ENCODE measurements at regions not wholly inside any gene's neighbourhood (a gene's known extent, or its start where the extent isn't known, plus 50 kb on each side); places are given as distances from the start of the nearest gene placed in this dataset.

DNA sequence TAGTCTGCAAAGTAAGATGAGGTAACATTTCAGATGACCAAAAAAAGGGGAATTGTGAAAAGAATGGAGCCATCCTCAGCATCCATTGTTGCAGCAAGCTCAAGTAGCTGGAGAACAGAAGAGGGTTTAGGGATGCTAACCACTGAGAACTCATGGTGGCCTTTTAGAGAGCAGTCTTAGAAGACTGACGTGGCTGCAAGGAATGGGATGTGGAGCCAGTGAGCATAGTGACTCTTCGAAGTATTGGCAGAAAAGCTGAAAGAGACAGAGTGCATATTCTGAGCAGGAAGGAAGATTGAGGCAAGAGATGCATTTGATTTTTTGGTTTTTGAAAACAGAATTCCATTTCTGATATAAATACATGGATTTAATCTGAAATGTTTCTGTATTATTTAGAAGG, 151.2 kb downstream of the UBE2E3 start:
- H2AFZ ChIP-seq (ENCODE audit: low read depth, low read length), result peak overlapping the region; percentile 47; the same call in 1 of the 2 replicates

DNA sequence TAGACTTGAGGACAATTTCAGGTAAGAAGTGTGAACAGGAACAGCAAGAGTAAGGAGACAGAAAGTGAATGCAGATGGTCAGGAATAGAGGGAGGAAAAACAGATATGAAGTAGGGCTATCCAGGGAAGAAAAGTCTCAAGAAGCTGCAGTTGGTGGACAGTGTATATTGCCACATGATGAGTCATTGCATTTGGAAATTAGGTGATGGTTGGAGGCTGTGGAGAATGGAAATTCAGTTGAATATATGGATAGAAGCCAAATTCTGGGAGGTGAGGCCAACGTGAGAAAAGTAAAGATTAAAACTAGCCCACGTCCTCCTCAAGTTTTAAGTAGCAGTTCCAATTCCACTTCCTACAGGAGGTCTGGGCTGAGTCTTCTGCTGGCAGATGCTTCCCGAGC, 158.4 kb downstream of the UBE2E3 start:
- no peaks in the 10 kb centered on the region for H3K36me3 ChIP-seq (ENCODE audit: insufficient read depth, low read length)
- H3K27me3 ChIP-seq (ENCODE audit: insufficient read depth, low read length, poor library complexity), result no peaks in the 10 kb centered on the region
- DNase-seq (no peak), ATAC-seq (ENCODE audit: insufficient read depth, low read depth) (no peak)
- no peak overlapping the region for H2AFZ ChIP-seq (ENCODE audit: low read depth, low read length)
- TF ChIP-seq EZH2 (IDR thresholded peaks at IDR 0.05; ENCODE audit: borderline replicate concordance, low read depth, low read length, severe bottlenecking), result no peak
- TF ChIP-seq, protein P1, sequence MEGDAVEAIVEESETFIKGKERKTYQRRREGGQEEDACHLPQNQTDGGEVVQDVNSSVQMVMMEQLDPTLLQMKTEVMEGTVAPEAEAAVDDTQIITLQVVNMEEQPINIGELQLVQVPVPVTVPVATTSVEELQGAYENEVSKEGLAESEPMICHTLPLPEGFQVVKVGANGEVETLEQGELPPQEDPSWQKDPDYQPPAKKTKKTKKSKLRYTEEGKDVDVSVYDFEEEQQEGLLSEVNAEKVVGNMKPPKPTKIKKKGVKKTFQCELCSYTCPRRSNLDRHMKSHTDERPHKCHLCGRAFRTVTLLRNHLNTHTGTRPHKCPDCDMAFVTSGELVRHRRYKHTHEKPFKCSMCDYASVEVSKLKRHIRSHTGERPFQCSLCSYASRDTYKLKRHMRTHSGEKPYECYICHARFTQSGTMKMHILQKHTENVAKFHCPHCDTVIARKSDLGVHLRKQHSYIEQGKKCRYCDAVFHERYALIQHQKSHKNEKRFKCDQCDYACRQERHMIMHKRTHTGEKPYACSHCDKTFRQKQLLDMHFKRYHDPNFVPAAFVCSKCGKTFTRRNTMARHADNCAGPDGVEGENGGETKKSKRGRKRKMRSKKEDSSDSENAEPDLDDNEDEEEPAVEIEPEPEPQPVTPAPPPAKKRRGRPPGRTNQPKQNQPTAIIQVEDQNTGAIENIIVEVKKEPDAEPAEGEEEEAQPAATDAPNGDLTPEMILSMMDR (IDR thresholded peaks at IDR 0.05; ENCODE audit: borderline replicate concordance, extremely low read depth, low read length, poor library complexity, severe bottlenecking), result no peak
- H3K4me1 ChIP-seq (ENCODE audit: insufficient read depth, low read length), result peaks cover 47% of the 10 kb centered on the region
- H4K20me1 ChIP-seq (ENCODE audit: insufficient read depth, low read length), result no peaks in the 10 kb centered on the region
- H3K9ac ChIP-seq (ENCODE audit: low read depth, low read length), result no peak overlapping the region
- H3K4me2 ChIP-seq (ENCODE audit: insufficient read depth, low read length), result no peak overlapping the region
- H3K79me2 ChIP-seq (ENCODE audit: insufficient read depth, low read length), result peaks cover 41% of the 10 kb centered on the region
- H3K27ac ChIP-seq (ENCODE audit: low read length), result no peak overlapping the region; the same call in 1 of the 2 replicates
- H3K4me3 ChIP-seq (ENCODE audit: low read depth in 1 of 2, low read length in 2 of 2), result no peak overlapping the region
- H3K9me3 ChIP-seq (ENCODE audit: insufficient read depth, low read length, severe bottlenecking), result no peaks in the 10 kb centered on the region

More for the DNA sequence above, 151.2 kb downstream of the UBE2E3 start:
- peak overlapping the region; percentile 40 for H3K4me2 ChIP-seq (ENCODE audit: insufficient read depth, low read length)
- DNase-seq (no peak), ATAC-seq (ENCODE audit: insufficient read depth, low read depth) (peak; percentile 58; the same call in 1 of the 3 replicates)
- H3K4me1 ChIP-seq (ENCODE audit: insufficient read depth, low read length), result peaks cover 26% of the 10 kb centered on the region
- TF ChIP-seq EZH2 (IDR thresholded peaks at IDR 0.05; ENCODE audit: borderline replicate concordance, low read depth, low read length, severe bottlenecking), result no peak
- TF ChIP-seq, protein P1 (IDR thresholded peaks at IDR 0.05; ENCODE audit: borderline replicate concordance, extremely low read depth, low read length, poor library complexity, severe bottlenecking), result no peak
- no peak overlapping the region for H3K4me3 ChIP-seq (ENCODE audit: low read depth in 1 of 2, low read length in 2 of 2)
- H3K9ac ChIP-seq (ENCODE audit: low read depth, low read length), result no peak overlapping the region
- peak overlapping the region; percentile 49; the same call in 1 of the 2 replicates for H3K27ac ChIP-seq (ENCODE audit: low read length)
- no peaks in the 10 kb centered on the region for H4K20me1 ChIP-seq (ENCODE audit: insufficient read depth, low read length)
- H3K79me2 ChIP-seq (ENCODE audit: insufficient read depth, low read length), result peaks cover 54% of the 10 kb centered on the region
- no peaks in the 10 kb centered on the region for H3K27me3 ChIP-seq (ENCODE audit: insufficient read depth, low read length, poor library complexity)
- H3K9me3 ChIP-seq (ENCODE audit: insufficient read depth, low read length, severe bottlenecking), result no peaks in the 10 kb centered on the region
- H3K36me3 ChIP-seq (ENCODE audit: insufficient read depth, low read length), result no peaks in the 10 kb centered on the region; the same call in 1 of the 2 replicates

DNA sequence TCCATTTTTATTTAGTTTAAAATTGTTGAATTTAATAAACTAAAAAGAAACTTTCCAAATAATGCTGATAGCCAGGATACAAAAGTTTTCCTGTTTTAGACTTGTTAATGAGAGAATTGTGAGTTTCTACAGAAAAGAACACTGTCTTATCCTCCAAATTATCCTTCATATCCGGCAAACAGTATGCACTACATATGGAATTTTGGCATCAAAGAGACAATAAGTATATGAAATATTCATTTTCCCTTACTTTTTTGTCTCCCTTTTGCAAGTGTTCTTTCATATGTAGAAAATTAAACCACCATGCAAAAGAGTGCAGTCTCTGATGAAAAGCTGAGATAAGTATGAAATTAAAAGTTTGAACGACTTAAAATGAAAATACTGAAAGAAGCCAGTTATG, 159.4 kb downstream of the UBE2E3 start:
- no peak for DNase-seq
- H3K36me3 ChIP-seq (ENCODE audit: insufficient read depth, low read length), result no peaks in the 10 kb centered on the region
- ATAC-seq (ENCODE audit: insufficient read depth, low read depth), result no peak
- H3K79me2 ChIP-seq (ENCODE audit: insufficient read depth, low read length), result peaks cover 40% of the 10 kb centered on the region
- H3K4me3 ChIP-seq (ENCODE audit: low read depth in 1 of 2, low read length in 2 of 2), result no peak overlapping the region
- H3K9ac ChIP-seq (ENCODE audit: low read depth, low read length), result no peak overlapping the region
- H3K27me3 ChIP-seq (ENCODE audit: insufficient read depth, low read length, poor library complexity), result no peaks in the 10 kb centered on the region
- no peaks in the 10 kb centered on the region for H3K9me3 ChIP-seq (ENCODE audit: insufficient read depth, low read length, severe bottlenecking)
- TF ChIP-seq EZH2 (IDR thresholded peaks at IDR 0.05; ENCODE audit: borderline replicate concordance, low read depth, low read length, severe bottlenecking), result no peak
- TF ChIP-seq, protein P1 (IDR thresholded peaks at IDR 0.05; ENCODE audit: borderline replicate concordance, extremely low read depth, low read length, poor library complexity, severe bottlenecking), result no peak
- H3K4me1 ChIP-seq (ENCODE audit: insufficient read depth, low read length), result peaks cover 57% of the 10 kb centered on the region
- H4K20me1 ChIP-seq (ENCODE audit: insufficient read depth, low read length), result no peaks in the 10 kb centered on the region
- no peak overlapping the region for H2AFZ ChIP-seq (ENCODE audit: low read depth, low read length)
- H3K27ac ChIP-seq (ENCODE audit: low read length), result no peak overlapping the region
- no peak overlapping the region for H3K4me2 ChIP-seq (ENCODE audit: insufficient read depth, low read length)

DNA sequence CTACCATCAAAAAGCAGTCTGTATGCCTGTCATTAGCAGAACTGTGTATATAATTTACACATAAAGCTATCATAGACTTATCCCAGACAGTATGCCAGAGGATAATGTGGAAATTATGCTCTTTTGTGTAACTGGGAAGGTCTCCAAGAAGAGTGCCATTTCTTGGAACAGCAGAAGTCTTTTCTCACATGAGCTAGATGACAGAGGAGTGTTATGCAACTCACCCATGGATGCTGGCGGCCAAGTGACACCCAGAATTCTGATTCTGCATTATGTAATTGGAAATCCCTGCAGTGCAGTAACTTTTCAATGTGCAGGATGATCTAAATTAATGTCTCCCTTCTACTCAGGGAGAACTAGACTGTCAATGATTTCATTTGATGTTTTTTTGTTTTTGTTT, 160.0 kb downstream of the UBE2E3 start:
- H3K27ac ChIP-seq (ENCODE audit: low read length), result no peak overlapping the region
- DNase-seq, result no peak
- no peak overlapping the region for H3K4me3 ChIP-seq (ENCODE audit: low read depth in 1 of 2, low read length in 2 of 2)
- ATAC-seq (ENCODE audit: insufficient read depth, low read depth), result no peak
- no peaks in the 10 kb centered on the region for H4K20me1 ChIP-seq (ENCODE audit: insufficient read depth, low read length)
- H3K4me1 ChIP-seq (ENCODE audit: insufficient read depth, low read length), result peaks cover 58% of the 10 kb centered on the region
- H2AFZ ChIP-seq (ENCODE audit: low read depth, low read length), result no peak overlapping the region
- no peak for TF ChIP-seq EZH2 (IDR thresholded peaks at IDR 0.05; ENCODE audit: borderline replicate concordance, low read depth, low read length, severe bottlenecking)
- TF ChIP-seq, protein P1 (IDR thresholded peaks at IDR 0.05; ENCODE audit: borderline replicate concordance, extremely low read depth, low read length, poor library complexity, severe bottlenecking), result no peak
- no peak overlapping the region for H3K4me2 ChIP-seq (ENCODE audit: insufficient read depth, low read length)
- no peaks in the 10 kb centered on the region for H3K36me3 ChIP-seq (ENCODE audit: insufficient read depth, low read length)
- H3K79me2 ChIP-seq (ENCODE audit: insufficient read depth, low read length), result peaks cover 37% of the 10 kb centered on the region
- H3K9ac ChIP-seq (ENCODE audit: low read depth, low read length), result no peak overlapping the region
- H3K27me3 ChIP-seq (ENCODE audit: insufficient read depth, low read length, poor library complexity), result no peaks in the 10 kb centered on the region
- H3K9me3 ChIP-seq (ENCODE audit: insufficient read depth, low read length, severe bottlenecking), result no peaks in the 10 kb centered on the region
